ENCODE measurements at regions not wholly inside any gene's neighbourhood (a gene's known extent, or its start where the extent isn't known, plus 50 kb on each side); places are given as distances from the start of the nearest gene placed in this dataset.

DNA sequence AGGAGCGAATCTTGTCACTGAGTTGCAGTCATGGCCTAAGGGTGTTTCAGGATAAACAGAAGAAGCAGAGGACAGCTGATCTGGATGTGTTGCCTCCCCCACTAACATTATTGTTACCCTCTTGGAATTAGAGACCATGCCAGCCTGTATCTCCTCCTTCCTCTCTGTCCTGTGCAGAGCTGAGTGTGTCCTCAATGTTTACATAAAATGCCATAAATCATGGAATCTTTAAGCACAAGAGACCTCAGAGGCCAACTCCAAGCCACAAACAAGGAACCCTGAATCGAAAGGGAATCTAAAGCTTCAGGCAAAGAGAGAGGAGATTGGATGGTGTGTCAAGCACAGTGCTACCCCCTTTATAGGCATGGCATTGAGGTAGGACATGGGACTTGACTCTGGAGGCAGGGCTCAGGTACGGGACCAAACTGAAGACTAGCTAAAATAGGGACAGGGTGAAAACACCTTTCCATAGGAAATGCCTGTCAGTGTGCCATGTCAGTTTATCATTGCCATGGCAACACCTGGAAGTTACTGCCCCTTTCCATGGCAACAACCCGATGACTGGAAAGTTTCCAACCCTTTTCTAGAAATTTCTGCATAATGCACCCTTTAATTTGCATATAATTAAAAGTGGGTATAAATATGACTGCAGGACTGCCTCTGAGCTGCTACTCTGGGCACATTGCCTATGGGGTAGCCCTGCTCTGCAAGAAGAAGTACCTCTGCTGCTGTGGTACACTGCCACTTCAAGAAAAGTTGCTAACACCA is 489.7 kb downstream of the MIAT start:
- no peak overlapping the region for H3K9ac ChIP-seq (ENCODE audit: low read length)
- intact Hi-C loops (cut with micrococcal nuclease): no loop called here
- no peaks in the 10 kb centered on the region for H3K27me3 ChIP-seq (replicated peaks in 1 of 4; ENCODE audit: control extremely low read depth in 1 of 4, control insufficient read depth in 3 of 4, insufficient read depth in 4 of 4, low read length in 3 of 4)
- ChIA-PET POLR2A (no interaction called here), CTCF (no interaction called here)
- H3K4me1 ChIP-seq (ENCODE audit: control insufficient read depth in 2 of 2, insufficient read depth in 2 of 2, low read length in 2 of 2): no peaks in the 10 kb centered on the region
- H3K27ac Mint-ChIP-seq: no peak overlapping the region
- no peaks in the 10 kb centered on the region for H4K20me1 ChIP-seq (ENCODE audit: control insufficient read depth, insufficient read depth, low read length, poor library complexity, severe bottlenecking)
- WGBS (ENCODE audit: insufficient coverage): 46% methylated on average over 2 of the region's 4 CpGs
- H3K27me3 Mint-ChIP-seq: peaks cover 18% of the 10 kb centered on the region
- no peaks in the 10 kb centered on the region for H3K4me1 Mint-ChIP-seq
- TF ChIP-seq EZH2 (IDR thresholded peaks at IDR 0.05; ENCODE audit: borderline replicate concordance, insufficient read depth, low read depth, low read length, poor library complexity, severe bottlenecking): no peak
- TF ChIP-seq, protein P1, sequence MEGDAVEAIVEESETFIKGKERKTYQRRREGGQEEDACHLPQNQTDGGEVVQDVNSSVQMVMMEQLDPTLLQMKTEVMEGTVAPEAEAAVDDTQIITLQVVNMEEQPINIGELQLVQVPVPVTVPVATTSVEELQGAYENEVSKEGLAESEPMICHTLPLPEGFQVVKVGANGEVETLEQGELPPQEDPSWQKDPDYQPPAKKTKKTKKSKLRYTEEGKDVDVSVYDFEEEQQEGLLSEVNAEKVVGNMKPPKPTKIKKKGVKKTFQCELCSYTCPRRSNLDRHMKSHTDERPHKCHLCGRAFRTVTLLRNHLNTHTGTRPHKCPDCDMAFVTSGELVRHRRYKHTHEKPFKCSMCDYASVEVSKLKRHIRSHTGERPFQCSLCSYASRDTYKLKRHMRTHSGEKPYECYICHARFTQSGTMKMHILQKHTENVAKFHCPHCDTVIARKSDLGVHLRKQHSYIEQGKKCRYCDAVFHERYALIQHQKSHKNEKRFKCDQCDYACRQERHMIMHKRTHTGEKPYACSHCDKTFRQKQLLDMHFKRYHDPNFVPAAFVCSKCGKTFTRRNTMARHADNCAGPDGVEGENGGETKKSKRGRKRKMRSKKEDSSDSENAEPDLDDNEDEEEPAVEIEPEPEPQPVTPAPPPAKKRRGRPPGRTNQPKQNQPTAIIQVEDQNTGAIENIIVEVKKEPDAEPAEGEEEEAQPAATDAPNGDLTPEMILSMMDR (IDR thresholded peaks at IDR 0.05): no peak
- no peaks in the 10 kb centered on the region for H3K79me2 ChIP-seq (ENCODE audit: control insufficient read depth, insufficient read depth, low read length)
- no peak overlapping the region for H3K27ac ChIP-seq (ENCODE audit: low read length in 2 of 2)
- no peak overlapping the region for H3K4me3 ChIP-seq (ENCODE audit: control extremely low read depth in 1 of 5, extremely low read depth in 1 of 5, insufficient read depth in 1 of 5, low read depth in 2 of 5, low read length in 4 of 5)
- H3K36me3 ChIP-seq (replicated peaks in 1 of 2; ENCODE audit: control extremely low read depth in 1 of 2, control insufficient read depth in 1 of 2, extremely low read depth in 1 of 2, insufficient read depth in 2 of 2, low read length in 1 of 2): no peaks in the 10 kb centered on the region
- no peak for ATAC-seq (ENCODE audit: low read depth)
- no peak overlapping the region for H2AFZ ChIP-seq (ENCODE audit: insufficient read depth, low read depth, low read length, poor library complexity, severe bottlenecking)
- no peak overlapping the region for H3K4me2 ChIP-seq (replicated peaks; ENCODE audit: low read depth, low read length, poor library complexity, severe bottlenecking)
- H3K9me3 Mint-ChIP-seq (ENCODE audit: insufficient read depth): peaks cover 4% of the 10 kb centered on the region
- H3K4me3 Mint-ChIP-seq: no peak overlapping the region
- no peaks in the 10 kb centered on the region for H3K9me3 ChIP-seq (ENCODE audit: control extremely low read depth in 1 of 3, control insufficient read depth in 2 of 3, insufficient read depth in 1 of 3, low read length in 2 of 3)
- DNase-seq: no peak

DNA sequence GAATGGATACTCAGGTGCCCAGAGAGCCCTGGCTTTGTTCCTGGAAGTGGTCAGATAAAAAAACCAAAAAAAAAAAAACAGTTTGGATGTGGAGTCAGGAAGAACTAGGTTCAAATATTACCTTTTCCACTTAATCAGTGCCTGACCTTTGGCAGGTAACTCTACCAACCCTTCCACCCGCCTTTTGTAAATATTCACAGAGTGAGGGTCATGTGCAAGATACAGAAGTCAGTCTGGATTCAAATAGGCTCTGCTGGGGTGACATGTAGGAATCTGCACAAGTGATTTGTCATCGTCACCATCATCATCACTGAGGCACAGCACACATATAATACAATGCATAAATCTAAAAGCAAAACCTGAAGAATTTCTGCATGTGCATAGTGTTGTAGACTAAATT is 490.7 kb downstream of the MIAT start:
- Mint-ChIP-seq H3K27ac (no peak overlapping the region), H3K4me1 (no peaks in the 10 kb centered on the region), H3K27me3 (peaks cover 17% of the 10 kb centered on the region), H3K9me3 (ENCODE audit: insufficient read depth) (peaks cover 10% of the 10 kb centered on the region), H3K4me3 (no peak overlapping the region)
- H3K4me2 ChIP-seq (replicated peaks; ENCODE audit: low read depth, low read length, poor library complexity, severe bottlenecking): no peak overlapping the region
- H3K27ac ChIP-seq (ENCODE audit: low read length in 2 of 2): no peak overlapping the region
- H3K4me1 ChIP-seq (ENCODE audit: control insufficient read depth in 2 of 2, insufficient read depth in 2 of 2, low read length in 2 of 2): no peaks in the 10 kb centered on the region
- no peaks in the 10 kb centered on the region for H4K20me1 ChIP-seq (ENCODE audit: control insufficient read depth, insufficient read depth, low read length, poor library complexity, severe bottlenecking)
- no peaks in the 10 kb centered on the region for H3K36me3 ChIP-seq (replicated peaks in 1 of 2; ENCODE audit: control extremely low read depth in 1 of 2, control insufficient read depth in 1 of 2, extremely low read depth in 1 of 2, insufficient read depth in 2 of 2, low read length in 1 of 2)
- no CpG with 5 or more reads among the region's 2 CpGs for WGBS (ENCODE audit: insufficient coverage)
- H3K4me3 ChIP-seq (ENCODE audit: control extremely low read depth in 1 of 5, extremely low read depth in 1 of 5, insufficient read depth in 1 of 5, low read depth in 2 of 5, low read length in 4 of 5): no peak overlapping the region
- ChIA-PET CTCF (no interaction called here), POLR2A (no interaction called here)
- DNase-seq: no peak
- H3K9me3 ChIP-seq (ENCODE audit: control extremely low read depth in 1 of 3, control insufficient read depth in 2 of 3, insufficient read depth in 1 of 3, low read length in 2 of 3): no peaks in the 10 kb centered on the region
- ATAC-seq (ENCODE audit: low read depth): no peak
- H3K27me3 ChIP-seq (replicated peaks in 1 of 4; ENCODE audit: control extremely low read depth in 1 of 4, control insufficient read depth in 3 of 4, insufficient read depth in 4 of 4, low read length in 3 of 4): no peaks in the 10 kb centered on the region
- no peaks in the 10 kb centered on the region for H3K79me2 ChIP-seq (ENCODE audit: control insufficient read depth, insufficient read depth, low read length)
- no peak overlapping the region for H2AFZ ChIP-seq (ENCODE audit: insufficient read depth, low read depth, low read length, poor library complexity, severe bottlenecking)
- intact Hi-C loops (cut with micrococcal nuclease): no loop called here
- TF ChIP-seq, protein P1 (IDR thresholded peaks at IDR 0.05): no peak
- no peak for TF ChIP-seq EZH2 (IDR thresholded peaks at IDR 0.05; ENCODE audit: borderline replicate concordance, insufficient read depth, low read depth, low read length, poor library complexity, severe bottlenecking)
- H3K9ac ChIP-seq (ENCODE audit: low read length): no peak overlapping the region
